ENCODE measurements at regions not wholly inside any gene's neighbourhood (a gene's known extent, or its start where the extent isn't known, plus 50 kb on each side); places are given as distances from the start of the nearest gene placed in this dataset.

DNA sequence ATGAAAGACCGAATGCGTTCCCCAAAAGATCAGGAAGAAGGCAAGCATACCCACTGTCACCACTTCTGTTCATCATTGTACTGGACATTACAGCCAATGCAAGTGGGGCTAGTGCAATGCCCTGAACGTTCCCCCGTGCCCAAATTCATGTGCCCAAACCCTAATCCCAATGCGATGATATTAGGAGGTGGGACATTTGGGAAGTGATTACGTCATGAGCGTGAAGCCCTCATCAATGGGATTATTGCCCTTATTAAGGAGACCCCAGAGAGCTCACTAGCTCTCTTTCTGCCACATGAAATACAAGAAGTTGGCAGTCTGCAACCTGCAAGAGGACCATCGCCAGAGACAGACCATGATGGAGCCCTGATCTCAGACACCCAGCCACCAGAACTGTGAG is 511.4 kb upstream of the TPK1 start:
- TF ChIP-seq, protein P1, sequence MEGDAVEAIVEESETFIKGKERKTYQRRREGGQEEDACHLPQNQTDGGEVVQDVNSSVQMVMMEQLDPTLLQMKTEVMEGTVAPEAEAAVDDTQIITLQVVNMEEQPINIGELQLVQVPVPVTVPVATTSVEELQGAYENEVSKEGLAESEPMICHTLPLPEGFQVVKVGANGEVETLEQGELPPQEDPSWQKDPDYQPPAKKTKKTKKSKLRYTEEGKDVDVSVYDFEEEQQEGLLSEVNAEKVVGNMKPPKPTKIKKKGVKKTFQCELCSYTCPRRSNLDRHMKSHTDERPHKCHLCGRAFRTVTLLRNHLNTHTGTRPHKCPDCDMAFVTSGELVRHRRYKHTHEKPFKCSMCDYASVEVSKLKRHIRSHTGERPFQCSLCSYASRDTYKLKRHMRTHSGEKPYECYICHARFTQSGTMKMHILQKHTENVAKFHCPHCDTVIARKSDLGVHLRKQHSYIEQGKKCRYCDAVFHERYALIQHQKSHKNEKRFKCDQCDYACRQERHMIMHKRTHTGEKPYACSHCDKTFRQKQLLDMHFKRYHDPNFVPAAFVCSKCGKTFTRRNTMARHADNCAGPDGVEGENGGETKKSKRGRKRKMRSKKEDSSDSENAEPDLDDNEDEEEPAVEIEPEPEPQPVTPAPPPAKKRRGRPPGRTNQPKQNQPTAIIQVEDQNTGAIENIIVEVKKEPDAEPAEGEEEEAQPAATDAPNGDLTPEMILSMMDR (IDR thresholded peaks at IDR 0.05) = no peak
- TF ChIP-seq POLR2A (IDR thresholded peaks at IDR 0.05) = no peak

All from breast epithelium (tissue), 3 donors.